Karpas-422 (cell line): ENCODE measurements at regions not wholly inside any gene's neighbourhood (a gene's known extent, or its start where the extent isn't known, plus 50 kb on each side); places are given as distances from the start of the nearest gene placed in this dataset.

Experiments used
- DNase-seq: peaks from one replicate; pipeline ENCODE4 v3.0.0-alpha.2; 2015
- H2AFZ ChIP-seq: fragments of 200-600 bp; sonication (generic); 2 replicates; pipeline ENCODE4 v1.6.1; 2014; ENCODE audit warnings: antibody characterized with exemption, low read length, mixed read lengths
- H3K27ac ChIP-seq: fragments of 200-600 bp; sonication (generic); 2 replicates; pipeline ENCODE4 v1.5.1; 2014; ENCODE audit warnings: mild to moderate bottlenecking, low read length, moderate library complexity
- H3K27me3 ChIP-seq: fragments of 200-600 bp; sonication (generic); 2 replicates; pipeline ENCODE4 v1.6.1; 2014; ENCODE audit warnings: low read length, mixed read lengths
- H3K36me3 ChIP-seq: fragments of 200-600 bp; sonication (generic); 2 replicates; pipeline ENCODE4 v1.6.1; 2014; ENCODE audit warnings: low read length, mixed read lengths; ENCODE audit not compliant: insufficient read depth
- H3K4me1 ChIP-seq: fragments of 200-600 bp; sonication (generic); 2 replicates; pipeline ENCODE4 v1.6.1; 2014; ENCODE audit warnings: mild to moderate bottlenecking, low read length, mixed read lengths
- H3K4me2 ChIP-seq: fragments of 200-600 bp; sonication (generic); 2 replicates; pipeline ENCODE4 v1.6.1; 2014; ENCODE audit warnings: low read length, low read depth, mild to moderate bottlenecking; ENCODE audit not compliant: poor library complexity, severe bottlenecking
- H3K4me3 ChIP-seq: fragments of 200-600 bp; sonication (generic); 2 replicates; pipeline ENCODE4 v1.5.1; 2014; ENCODE audit warnings: mild to moderate bottlenecking, antibody characterized with exemption, low read length, mixed read lengths
- H3K79me2 ChIP-seq: fragments of 200-600 bp; sonication (generic); 2 replicates; pipeline ENCODE4 v1.6.1; 2014; ENCODE audit warnings: mild to moderate bottlenecking, low read length, mixed read lengths
- H3K9ac ChIP-seq: fragments of 200-600 bp; sonication (generic); 2 replicates; pipeline ENCODE4 v1.6.0; 2014; ENCODE audit warnings: low read length
- H3K9me2 ChIP-seq: fragments of 200-600 bp; sonication (generic), shearing (Covaris generic); replicated peaks from 2 replicates; pipeline ENCODE4 v1.6.0; 2014; ENCODE audit warnings: mild to moderate bottlenecking, low read length, moderate library complexity; ENCODE audit not compliant: insufficient read depth
- H3K9me3 ChIP-seq: fragments of 300-700, 200-600 bp; sonication (generic); 2 replicates; pipeline ENCODE4 v1.6.1; 2014; ENCODE audit warnings: low read length, mixed read lengths
- H4K20me1 ChIP-seq: fragments of 200-600 bp; sonication (generic); 2 replicates; pipeline ENCODE4 v1.6.1; 2014; ENCODE audit warnings: mild to moderate bottlenecking, antibody characterized with exemption, low read length, low read depth; ENCODE audit not compliant: insufficient read depth

GRCh38 chr11:119530509-119530908 is 107.5 kb upstream of the THY1 start:
- no peaks in the 10 kb centered on the region for H3K36me3 ChIP-seq
- H3K4me2 ChIP-seq = no peak overlapping the region
- no peaks in the 10 kb centered on the region for H3K79me2 ChIP-seq
- H2AFZ ChIP-seq = no peak overlapping the region
- no peaks in the 10 kb centered on the region for H4K20me1 ChIP-seq
- no peak overlapping the region for H3K27ac ChIP-seq
- no peak for DNase-seq
- no peak overlapping the region for H3K4me3 ChIP-seq
- no peaks in the 10 kb centered on the region for H3K9me3 ChIP-seq
- H3K27me3 ChIP-seq = no peaks in the 10 kb centered on the region
- H3K9me2 ChIP-seq = no peaks in the 10 kb centered on the region
- peaks cover 10% of the 10 kb centered on the region for H3K4me1 ChIP-seq
- H3K9ac ChIP-seq = no peak overlapping the region

DNA sequence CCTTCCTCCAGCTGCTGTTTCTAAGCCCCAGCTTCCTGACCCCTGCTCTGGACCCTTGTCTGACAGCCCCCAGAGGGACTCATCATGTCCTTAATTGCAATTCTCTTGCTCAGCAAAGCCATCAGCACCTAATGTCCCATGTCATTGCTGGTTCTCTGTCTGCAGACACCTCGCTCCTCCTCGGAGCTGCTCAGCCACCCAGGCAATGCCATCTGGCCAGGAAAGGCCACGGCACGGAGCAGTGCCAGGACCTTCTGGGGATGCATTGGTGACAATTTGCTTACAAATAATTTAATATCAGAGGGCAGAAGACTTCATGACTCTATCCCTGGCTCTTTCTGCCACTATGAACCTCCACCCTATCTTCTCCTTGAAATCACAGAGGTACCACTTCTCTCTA is 107.0 kb upstream of the THY1 start:
- Histone ChIP-seq H3K79me2 (no peaks in the 10 kb centered on the region), H3K4me2 (no peak overlapping the region), H3K4me3 (no peak overlapping the region), H4K20me1 (no peaks in the 10 kb centered on the region), H3K27me3 (no peaks in the 10 kb centered on the region), H3K4me1 (peaks cover 4% of the 10 kb centered on the region), H3K9ac (no peak overlapping the region), H3K9me2 (no peaks in the 10 kb centered on the region), H3K27ac (no peak overlapping the region), H3K9me3 (no peaks in the 10 kb centered on the region), H2AFZ (no peak overlapping the region), H3K36me3 (no peaks in the 10 kb centered on the region)
- no peak for DNase-seq

DNA sequence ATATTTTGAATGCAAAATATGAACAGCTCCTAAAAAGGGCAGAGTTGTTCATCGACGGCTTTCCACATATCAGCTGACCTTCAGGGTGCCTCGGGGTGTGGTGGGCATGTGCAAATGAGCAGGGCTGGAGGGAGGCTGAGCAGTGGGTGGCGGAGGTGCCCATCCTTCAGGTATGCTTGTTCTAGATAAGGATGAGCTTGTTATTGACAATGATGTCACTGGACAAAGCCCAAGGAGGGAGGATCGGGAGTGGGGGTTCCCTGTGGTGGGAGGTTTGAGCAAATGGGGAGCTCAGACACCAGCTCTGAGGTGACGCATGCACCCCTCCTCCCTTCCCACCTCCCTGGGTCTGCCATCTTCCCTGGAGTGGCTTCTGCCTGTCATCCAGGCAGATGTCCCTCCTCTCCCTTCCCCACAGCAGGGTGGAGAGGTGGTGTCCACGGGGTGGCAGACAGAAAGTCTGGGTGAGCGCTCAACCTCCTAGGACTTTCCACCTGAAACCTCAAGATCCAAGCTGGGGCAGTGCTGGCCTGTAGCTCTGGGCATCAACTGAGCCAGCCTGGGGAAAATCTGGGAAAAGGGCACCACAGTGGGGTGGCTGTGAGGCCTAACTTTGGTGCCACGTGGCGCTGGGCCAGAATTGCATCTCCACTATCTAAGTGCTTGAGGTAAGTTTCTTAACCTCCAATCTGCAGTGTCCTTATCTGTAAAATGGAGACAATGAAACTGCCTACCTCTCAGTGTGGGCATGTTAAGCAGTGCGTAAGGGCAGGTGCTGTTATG is 106.3 kb upstream of the THY1 start:
- no peaks in the 10 kb centered on the region for H3K27me3 ChIP-seq
- no peak overlapping the region for H3K4me3 ChIP-seq
- no peaks in the 10 kb centered on the region for H3K9me2 ChIP-seq
- no peaks in the 10 kb centered on the region for H4K20me1 ChIP-seq
- no peak for DNase-seq
- no peaks in the 10 kb centered on the region for H3K36me3 ChIP-seq
- H3K4me1 ChIP-seq = peaks cover 1% of the 10 kb centered on the region
- no peak overlapping the region for H2AFZ ChIP-seq
- H3K9me3 ChIP-seq = no peaks in the 10 kb centered on the region
- no peak overlapping the region for H3K27ac ChIP-seq
- H3K79me2 ChIP-seq = no peaks in the 10 kb centered on the region
- H3K4me2 ChIP-seq = no peak overlapping the region
- no peak overlapping the region for H3K9ac ChIP-seq

DNA sequence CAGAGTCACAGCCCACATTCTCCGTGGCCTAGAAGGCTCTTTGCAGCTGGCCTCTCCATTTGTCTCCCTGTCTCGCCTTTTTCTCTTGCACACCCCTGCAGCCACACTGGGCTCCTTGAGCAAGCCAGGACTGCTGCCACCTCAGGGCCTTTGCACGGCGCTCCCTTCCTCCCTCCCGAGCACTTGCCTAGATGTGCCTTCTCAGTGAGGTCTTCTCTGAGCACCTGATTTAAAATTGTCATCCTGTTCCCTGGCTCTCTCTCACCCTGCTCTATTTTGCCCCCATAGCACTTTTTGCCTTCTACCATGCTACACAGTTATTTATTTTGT is 102.9 kb upstream of the THY1 start:
- H4K20me1 ChIP-seq = no peaks in the 10 kb centered on the region
- no peaks in the 10 kb centered on the region for H3K36me3 ChIP-seq
- H3K9ac ChIP-seq = no peak overlapping the region
- no peaks in the 10 kb centered on the region for H3K4me1 ChIP-seq
- H3K9me2 ChIP-seq = no peaks in the 10 kb centered on the region
- H3K9me3 ChIP-seq = no peaks in the 10 kb centered on the region
- no peak overlapping the region for H3K4me3 ChIP-seq
- H3K79me2 ChIP-seq = no peaks in the 10 kb centered on the region
- no peak overlapping the region for H2AFZ ChIP-seq
- DNase-seq = no peak
- no peak overlapping the region for H3K4me2 ChIP-seq
- no peak overlapping the region for H3K27ac ChIP-seq
- no peaks in the 10 kb centered on the region for H3K27me3 ChIP-seq

DNA sequence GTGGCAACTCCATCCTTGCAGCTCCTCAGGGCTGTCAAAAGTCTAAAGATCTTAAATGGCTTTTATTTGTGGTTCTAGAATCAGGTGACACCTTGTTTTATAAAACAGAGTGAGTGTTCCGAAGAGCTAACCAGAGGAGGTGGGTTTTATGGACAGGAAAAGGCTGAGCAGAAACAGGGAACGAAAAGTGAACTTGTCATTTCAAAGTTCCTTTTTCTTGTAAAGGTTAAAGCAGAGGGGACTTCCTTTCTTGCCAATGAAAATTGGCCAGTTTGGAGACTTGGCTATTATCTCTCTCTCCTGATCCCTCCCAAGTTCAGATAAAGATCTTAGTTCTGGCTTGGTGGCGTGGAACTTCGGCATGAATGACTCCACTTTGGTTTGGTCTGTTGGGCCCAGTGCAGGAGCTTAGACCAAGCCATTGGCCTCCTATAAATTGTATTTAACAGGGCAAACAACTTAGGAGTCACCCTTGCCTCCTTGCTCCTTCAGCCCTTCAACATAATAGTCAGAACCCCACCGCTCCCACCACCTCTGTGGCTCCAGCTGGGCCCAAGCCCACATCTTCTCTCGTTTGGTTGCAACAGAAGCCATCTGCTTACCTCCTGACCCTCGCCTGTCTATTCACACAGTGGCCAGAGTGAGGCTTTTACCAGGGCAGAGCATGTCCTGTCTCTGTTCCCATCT is 102.4 kb upstream of the THY1 start:
- Histone ChIP-seq H2AFZ (no peak overlapping the region), H3K27me3 (no peaks in the 10 kb centered on the region), H3K4me3 (no peak overlapping the region), H3K9me3 (no peaks in the 10 kb centered on the region), H3K9ac (no peak overlapping the region), H3K27ac (no peak overlapping the region), H3K4me2 (no peak overlapping the region), H3K4me1 (no peaks in the 10 kb centered on the region), H3K79me2 (no peaks in the 10 kb centered on the region), H4K20me1 (no peaks in the 10 kb centered on the region), H3K36me3 (no peaks in the 10 kb centered on the region), H3K9me2 (no peaks in the 10 kb centered on the region)
- no peak for DNase-seq

- Histone ChIP-seq H3K9ac (no peak overlapping the region), H2AFZ (no peak overlapping the region), H3K27ac (no peak overlapping the region), H4K20me1 (no peaks in the 10 kb centered on the region), H3K4me1 (no peaks in the 10 kb centered on the region), H3K4me3 (no peak overlapping the region), H3K9me2 (no peaks in the 10 kb centered on the region), H3K79me2 (no peaks in the 10 kb centered on the region), H3K4me2 (no peak overlapping the region), H3K36me3 (no peaks in the 10 kb centered on the region), H3K27me3 (no peaks in the 10 kb centered on the region), H3K9me3 (no peaks in the 10 kb centered on the region)
- DNase-seq = no peak
Observed at GRCh38 chr11:119523539-119524157, 100.7 kb upstream of the THY1 start.

GRCh38 chr11:119522609-119523008 is 99.6 kb upstream of the THY1 start:
- H3K4me2 ChIP-seq = no peak overlapping the region
- no peaks in the 10 kb centered on the region for H3K36me3 ChIP-seq

DNA sequence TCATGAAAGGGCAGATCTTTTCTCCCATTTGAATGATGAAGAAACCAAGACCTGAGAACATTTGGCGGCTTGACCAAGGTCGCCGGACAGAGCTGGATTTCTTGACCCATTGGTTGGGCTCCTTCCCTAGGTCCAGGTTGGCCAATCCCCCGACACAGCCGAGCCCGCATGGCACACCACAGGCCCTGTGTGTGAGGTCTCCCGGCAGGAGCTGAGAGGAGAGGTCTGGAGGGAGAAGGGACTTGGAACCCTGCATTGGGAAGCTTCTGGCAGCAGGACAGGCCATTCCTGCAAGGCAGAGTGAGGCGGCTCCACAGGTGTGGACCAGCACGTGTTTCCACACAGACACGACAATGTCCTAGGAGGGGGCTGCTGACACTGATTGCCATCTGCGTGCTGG is 98.6 kb upstream of the THY1 start:
- Histone ChIP-seq H3K4me2 (no peak overlapping the region), H3K4me3 (no peak overlapping the region), H3K36me3 (no peaks in the 10 kb centered on the region), H3K9ac (no peak overlapping the region), H3K9me3 (no peaks in the 10 kb centered on the region), H3K79me2 (no peaks in the 10 kb centered on the region), H3K27ac (no peak overlapping the region), H3K9me2 (no peaks in the 10 kb centered on the region), H3K4me1 (no peaks in the 10 kb centered on the region), H3K27me3 (no peaks in the 10 kb centered on the region), H2AFZ (no peak overlapping the region), H4K20me1 (no peaks in the 10 kb centered on the region)
- DNase-seq = no peak

More at GRCh38 chr11:119522609-119523008, 99.6 kb upstream of the THY1 start:
- Histone ChIP-seq H3K79me2 (no peaks in the 10 kb centered on the region), H3K9me3 (no peaks in the 10 kb centered on the region), H3K4me3 (no peak overlapping the region), H3K27me3 (no peaks in the 10 kb centered on the region), H3K27ac (no peak overlapping the region), H3K9me2 (no peaks in the 10 kb centered on the region), H3K9ac (no peak overlapping the region), H3K4me1 (no peaks in the 10 kb centered on the region), H4K20me1 (no peaks in the 10 kb centered on the region), H2AFZ (no peak overlapping the region)
- no peak for DNase-seq
